A673 (cell line): ENCODE measurements at regions not wholly inside any gene's neighbourhood (a gene's known extent, or its start where the extent isn't known, plus 50 kb on each side); places are given as distances from the start of the nearest gene placed in this dataset.

Source experiments
- BruUV-seq: library from RNA; stranded (reverse); fragments of 400-500 nt; replicated peaks from 2 replicates; lab custom pipeline; 2021; lab: Mats Ljungman, UMichigan
- CTCF ChIA-PET: fragments of 300-600 bp; sonication (Branson Sonifier 250); formaldehyde crosslinking; loops from one replicate; lab custom pipeline; 2022; ENCODE audit warnings: antibody characterized with exemption; lab: Charles Lee
- POLR2A ChIA-PET: fragments of 300-600 bp; sonication (Branson Sonifier 250); formaldehyde crosslinking; loops from one replicate; lab custom pipeline; 2022; ENCODE audit warnings: antibody characterized with exemption; ENCODE audit not compliant: low non-redundant PET; lab: Charles Lee
- DNase-seq: peaks from one replicate; pipeline ENCODE4 v3.0.0-alpha.2; 2015; ENCODE audit warnings: low spot score
- H3K27ac ChIP-seq: fragments of 200-600 bp; sonication (generic); 2 replicates; pipeline ENCODE4 v1.5.1; 2016; ENCODE audit warnings: mixed run types, low read depth, mild to moderate bottlenecking, mixed read lengths, antibody characterized with exemption, low read length; ENCODE audit not compliant: poor library complexity, severe bottlenecking
- H3K27me3 ChIP-seq: fragments of 200-600 bp; sonication (generic); replicated peaks from 2 replicates; pipeline ENCODE4 v1.6.1; 2017; ENCODE audit warnings: mixed run types, low read depth, mild to moderate bottlenecking, mixed read lengths, antibody characterized with exemption, low read length; ENCODE audit not compliant: insufficient read depth, poor library complexity
- H3K36me3 ChIP-seq: fragments of 200-600 bp; sonication (generic); 2 replicates; pipeline ENCODE4 v1.6.1; 2016; ENCODE audit warnings: mixed run types, mild to moderate bottlenecking, mixed read lengths, antibody characterized with exemption, low read length; ENCODE audit not compliant: insufficient read depth, poor library complexity, severe bottlenecking
- H3K4me1 ChIP-seq: fragments of 200-600 bp; sonication (generic); 2 replicates; pipeline ENCODE4 v1.6.1; 2017; ENCODE audit warnings: mixed run types, mild to moderate bottlenecking, mixed read lengths, antibody characterized with exemption, low read length; ENCODE audit not compliant: insufficient read depth, poor library complexity, severe bottlenecking
- H3K4me3 ChIP-seq: fragments of 200-600 bp; sonication (generic); 2 replicates; pipeline ENCODE4 v1.5.1; 2016; ENCODE audit warnings: low read depth, mixed run types, mild to moderate bottlenecking, mixed read lengths, low read length; ENCODE audit not compliant: poor library complexity, severe bottlenecking
- H3K9me3 ChIP-seq: fragments of 200-600 bp; sonication (generic); 2 replicates; pipeline ENCODE4 v1.6.1; 2016; ENCODE audit warnings: mixed run types, low read depth, mild to moderate bottlenecking, mixed read lengths, antibody characterized with exemption, low read length; ENCODE audit not compliant: poor library complexity, severe bottlenecking
- CTCF ChIP-seq: fragments of 300-800, 200-600 bp; sonication (generic); conservative IDR thresholded peaks from 2 replicates; pipeline ENCODE4 v1.5.1; 2017; ENCODE audit warnings: low read depth, mild to moderate bottlenecking, antibody characterized with exemption, low read length, moderate library complexity, mixed read lengths
- EZH2 ChIP-seq: fragments of 200-600 bp; sonication (generic); IDR thresholded peaks from 2 replicates; pipeline ENCODE4 v1.6.1; 2017; ENCODE audit warnings: borderline replicate concordance, low read depth, mild to moderate bottlenecking, mixed read lengths, antibody characterized with exemption, low read length; ENCODE audit not compliant: poor library complexity, severe bottlenecking
- intact Hi-C: fragments of 100-400 bp; cut with micrococcal nuclease; formaldehyde crosslinking; loops from one replicate; pipeline ENCODE4 v1.10.0; 2022; ENCODE audit not compliant: unreplicated experiment

- no TSS peak for BruUV-seq
- Histone ChIP-seq H3K4me3 (no peak overlapping the region), H3K27ac (no peak overlapping the region), H3K9me3 (no peaks in the 10 kb centered on the region), H3K36me3 (no peaks in the 10 kb centered on the region), H3K4me1 (no peaks in the 10 kb centered on the region), H3K27me3 (peaks cover 35% of the 10 kb centered on the region)
- intact Hi-C loops, result no loop called here
- DNase-seq, result no peak
- ChIA-PET CTCF (no interaction called here), POLR2A (no interaction called here)
- TF ChIP-seq CTCF (no peak), EZH2 (no peak)
Observed at GRCh38 chr5:147995846-147996245, 67.9 kb upstream of the SPINK5 start.

- TF ChIP-seq CTCF (no peak), EZH2 (no peak)
- Histone ChIP-seq H3K27me3 (peaks cover 83% of the 10 kb centered on the region), H3K36me3 (no peaks in the 10 kb centered on the region), H3K4me1 (no peaks in the 10 kb centered on the region), H3K9me3 (no peaks in the 10 kb centered on the region), H3K4me3 (no peak overlapping the region), H3K27ac (no peak overlapping the region)
- ChIA-PET POLR2A (no interaction called here), CTCF (no interaction called here)
- BruUV-seq, result no TSS peak
- intact Hi-C loops, result loop anchor here (5.0 kb wide), 1 partner anchor 133 kb away; no protein-coding TSS in a partner anchor
- DNase-seq, result no peak
Observed at GRCh38 chr5:147989994-147990393, 73.8 kb upstream of the SPINK5 start.

GRCh38 chr5:147989239-147989638 is 74.5 kb upstream of the SPINK5 start:
- Histone ChIP-seq H3K9me3 (no peaks in the 10 kb centered on the region), H3K27ac (no peak overlapping the region), H3K36me3 (no peaks in the 10 kb centered on the region), H3K27me3 (peaks cover 88% of the 10 kb centered on the region), H3K4me3 (no peak overlapping the region), H3K4me1 (no peaks in the 10 kb centered on the region)
- TF ChIP-seq CTCF (no peak), EZH2 (no peak)
- ChIA-PET CTCF (no interaction called here), POLR2A (no interaction called here)
- no peak for DNase-seq
- intact Hi-C loops, result no loop called here
- no TSS peak for BruUV-seq
